ENCODE measurements at regions not wholly inside any gene's neighbourhood (a gene's known extent, or its start where the extent isn't known, plus 50 kb on each side); places are given as distances from the start of the nearest gene placed in this dataset.

DNA sequence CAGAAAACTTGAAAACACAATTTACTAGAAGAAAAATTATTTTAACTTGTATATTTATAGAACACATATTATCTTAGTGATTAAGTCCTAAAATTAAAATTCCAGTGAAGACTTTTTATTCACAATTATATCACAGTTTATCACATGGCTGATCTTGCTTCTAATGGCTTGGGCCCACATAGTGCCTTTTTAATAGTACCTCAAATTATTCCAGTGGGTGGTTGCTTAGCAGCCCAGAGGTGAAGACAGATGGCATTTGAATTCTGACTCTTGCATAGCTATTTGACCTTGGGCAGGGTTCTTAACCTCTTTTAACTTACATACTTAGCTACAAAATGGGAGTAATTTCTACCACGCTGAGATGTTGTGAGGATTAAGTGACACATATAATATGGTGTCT is 214.7 kb upstream of the SGO1 start:
- TF ChIP-seq, protein P1, sequence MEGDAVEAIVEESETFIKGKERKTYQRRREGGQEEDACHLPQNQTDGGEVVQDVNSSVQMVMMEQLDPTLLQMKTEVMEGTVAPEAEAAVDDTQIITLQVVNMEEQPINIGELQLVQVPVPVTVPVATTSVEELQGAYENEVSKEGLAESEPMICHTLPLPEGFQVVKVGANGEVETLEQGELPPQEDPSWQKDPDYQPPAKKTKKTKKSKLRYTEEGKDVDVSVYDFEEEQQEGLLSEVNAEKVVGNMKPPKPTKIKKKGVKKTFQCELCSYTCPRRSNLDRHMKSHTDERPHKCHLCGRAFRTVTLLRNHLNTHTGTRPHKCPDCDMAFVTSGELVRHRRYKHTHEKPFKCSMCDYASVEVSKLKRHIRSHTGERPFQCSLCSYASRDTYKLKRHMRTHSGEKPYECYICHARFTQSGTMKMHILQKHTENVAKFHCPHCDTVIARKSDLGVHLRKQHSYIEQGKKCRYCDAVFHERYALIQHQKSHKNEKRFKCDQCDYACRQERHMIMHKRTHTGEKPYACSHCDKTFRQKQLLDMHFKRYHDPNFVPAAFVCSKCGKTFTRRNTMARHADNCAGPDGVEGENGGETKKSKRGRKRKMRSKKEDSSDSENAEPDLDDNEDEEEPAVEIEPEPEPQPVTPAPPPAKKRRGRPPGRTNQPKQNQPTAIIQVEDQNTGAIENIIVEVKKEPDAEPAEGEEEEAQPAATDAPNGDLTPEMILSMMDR (conservative IDR thresholded peaks at IDR 0.05; ENCODE audit: low read length), result no peak
- no peak for TF ChIP-seq EZH2phosphoT487 (IDR thresholded peaks at IDR 0.05; ENCODE audit: borderline replicate concordance)

All from Loucy (cell line).